ENCODE measurements at regions not wholly inside any gene's neighbourhood (a gene's known extent, or its start where the extent isn't known, plus 50 kb on each side); places are given as distances from the start of the nearest gene placed in this dataset.
A peak's percentile ranks its signal among the peaks of the same experiment; 100 is the strongest.

GRCh38 chr7:46705386-46706255 is 784.5 kb upstream of the IGFBP3 start:
- Histone ChIP-seq H4K20me1 (ENCODE audit: insufficient read depth) (no peaks in the 10 kb centered on the region), H3K27ac (ENCODE audit: low read depth, low read length) (no peak overlapping the region), H3K36me3 (ENCODE audit: control insufficient read depth in 1 of 2, insufficient read depth in 2 of 2, low read length in 2 of 2) (no peaks in the 10 kb centered on the region), H3K27me3 (ENCODE audit: insufficient read depth, low read length) (no peaks in the 10 kb centered on the region), H3K4me2 (ENCODE audit: low read length) (no peak overlapping the region), H3K9ac (ENCODE audit: low read length) (no peak overlapping the region), H3K9me2 (ENCODE audit: insufficient read depth) (no peaks in the 10 kb centered on the region), H3K79me2 (ENCODE audit: insufficient read depth, low read length) (no peaks in the 10 kb centered on the region), H2AFZ (ENCODE audit: low read depth, low read length, poor library complexity, severe bottlenecking) (no peak overlapping the region), H3K9me3 (ENCODE audit: control insufficient read depth in 1 of 2, insufficient read depth in 1 of 2, low read depth in 1 of 2, low read length in 2 of 2) (no peaks in the 10 kb centered on the region), H3K4me1 (ENCODE audit: control insufficient read depth in 1 of 2, insufficient read depth in 2 of 2, low read length in 2 of 2) (no peaks in the 10 kb centered on the region), H3K4me3 (replicated peaks in 1 of 2; ENCODE audit: low read depth in 1 of 2, low read length in 2 of 2) (no peak overlapping the region)
- intact Hi-C loops (cut with micrococcal nuclease) = no loop called here
- DNase-seq (ENCODE audit: low read depth, low spot score) = no peak
- CTCF ChIA-PET = no interaction called here
- RAD21 ChIA-PET (ENCODE audit: low non-redundant PET in 1 of 2, low total read pairs in 2 of 2, uncharacterized antibody in 2 of 2, unreplicated experiment in 2 of 2) = no interaction called here
- POLR2A ChIA-PET = no interaction called here
- TF ChIP-seq SIN3A (IDR thresholded peaks at IDR 0.05; ENCODE audit: low read depth) (no peak), JUND (IDR thresholded peaks at IDR 0.05) (no peak), ZNF274 (IDR thresholded peaks at IDR 0.05; ENCODE audit: low read depth, low read length) (no peak), SP1 (IDR thresholded peaks at IDR 0.05; ENCODE audit: low read depth) (no peak), FOSL1 (IDR thresholded peaks at IDR 0.05; ENCODE audit: low read depth) (no peak), EZH2 (IDR thresholded peaks at IDR 0.05) (no peak)
- TF ChIP-seq, protein P1, sequence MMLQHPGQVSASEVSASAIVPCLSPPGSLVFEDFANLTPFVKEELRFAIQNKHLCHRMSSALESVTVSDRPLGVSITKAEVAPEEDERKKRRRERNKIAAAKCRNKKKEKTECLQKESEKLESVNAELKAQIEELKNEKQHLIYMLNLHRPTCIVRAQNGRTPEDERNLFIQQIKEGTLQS (IDR thresholded peaks at IDR 0.05) = no peak
- BruUV-seq (replicated peaks) = no TSS peak
- ATAC-seq = no peak

DNA sequence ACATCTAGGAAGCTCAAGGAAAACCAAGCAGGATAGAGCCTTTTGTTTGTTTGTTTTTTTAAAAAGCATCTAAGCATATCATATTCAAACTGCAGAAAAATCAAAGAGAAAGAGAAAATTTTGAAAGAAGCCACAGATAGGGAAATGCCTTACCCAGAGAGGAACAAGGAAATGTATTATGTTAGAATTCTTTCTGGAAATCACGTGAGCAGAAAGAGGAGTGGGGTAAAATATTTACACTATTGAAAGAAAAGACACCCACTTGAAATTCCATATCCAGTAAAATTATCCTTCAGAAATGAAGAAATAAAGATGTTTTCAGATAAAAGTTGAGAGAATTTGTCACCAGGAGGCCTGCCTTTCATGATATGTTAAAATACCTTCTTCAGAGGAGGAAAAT is 775.7 kb upstream of the IGFBP3 start:
- H3K4me1 ChIP-seq (ENCODE audit: control insufficient read depth in 1 of 2, insufficient read depth in 2 of 2, low read length in 2 of 2) = peaks cover 5 to 9% of the 10 kb centered on the region in 2 experiments; a peak in 3 of 4 replicates
- H3K9me3 ChIP-seq (ENCODE audit: control insufficient read depth in 1 of 2, insufficient read depth in 1 of 2, low read depth in 1 of 2, low read length in 2 of 2) = no peaks in the 10 kb centered on the region
- DNase-seq (ENCODE audit: low read depth, low spot score) = no peak
- H2AFZ ChIP-seq (ENCODE audit: low read depth, low read length, poor library complexity, severe bottlenecking) = peak overlapping the region; percentile 77
- POLR2A ChIA-PET = no interaction called here
- no peak for ATAC-seq
- BruUV-seq (replicated peaks) = no TSS peak
- H3K36me3 ChIP-seq (ENCODE audit: control insufficient read depth in 1 of 2, insufficient read depth in 2 of 2, low read length in 2 of 2) = no peaks in the 10 kb centered on the region
- H3K4me2 ChIP-seq (ENCODE audit: low read length) = no peak overlapping the region
- no peaks in the 10 kb centered on the region for H3K9me2 ChIP-seq (ENCODE audit: insufficient read depth)
- CTCF ChIA-PET = interaction anchor here (1.2 to 1.4 kb wide), 2 partner anchors 13 to 15 kb away, joined by 3 to 5 read pairs; no protein-coding TSS in a partner anchor
- no peaks in the 10 kb centered on the region for H4K20me1 ChIP-seq (ENCODE audit: insufficient read depth)
- H3K27me3 ChIP-seq (ENCODE audit: insufficient read depth, low read length) = no peaks in the 10 kb centered on the region
- no peak overlapping the region for H3K27ac ChIP-seq (ENCODE audit: low read depth, low read length)
- intact Hi-C loops (cut with micrococcal nuclease) = no loop called here
- no peaks in the 10 kb centered on the region for H3K79me2 ChIP-seq (ENCODE audit: insufficient read depth, low read length)
- H3K9ac ChIP-seq (ENCODE audit: low read length) = no peak overlapping the region
- RAD21 ChIA-PET (ENCODE audit: low non-redundant PET in 1 of 2, low total read pairs in 2 of 2, uncharacterized antibody in 2 of 2, unreplicated experiment in 2 of 2) = no interaction called here
- H3K4me3 ChIP-seq (replicated peaks in 1 of 2; ENCODE audit: low read depth in 1 of 2, low read length in 2 of 2) = no peak overlapping the region
- no peak for TF ChIP-seq SRF (IDR thresholded peaks at IDR 0.05; ENCODE audit: low read depth)
- no peak for TF ChIP-seq TCF7L2 (IDR thresholded peaks at IDR 0.05; ENCODE audit: borderline replicate concordance, extremely low read depth, insufficient read depth, insufficient read length)
- no peak for TF ChIP-seq ZFX (IDR thresholded peaks at IDR 0.05)
- no peak for TF ChIP-seq CEBPB (IDR thresholded peaks at IDR 0.05; ENCODE audit: low read depth)
- no peak for TF ChIP-seq SP1 (IDR thresholded peaks at IDR 0.05; ENCODE audit: low read depth)
- no peak for TF ChIP-seq FOSL1 (IDR thresholded peaks at IDR 0.05; ENCODE audit: low read depth)
- TF ChIP-seq POLR2A (IDR thresholded peaks at IDR 0.05; ENCODE audit: borderline replicate concordance, extremely low read depth, insufficient read depth, insufficient read length) = no peak
- no peak for TF ChIP-seq YY1 (IDR thresholded peaks at IDR 0.05; ENCODE audit: extremely low read depth, insufficient replicate concordance, low read depth, low read length)
- TF ChIP-seq RAD21 (IDR thresholded peaks at IDR 0.05; ENCODE audit: low read depth) = no peak
- TF ChIP-seq ZBTB33 (IDR thresholded peaks at IDR 0.05; ENCODE audit: extremely low read depth, insufficient replicate concordance, low read length) = no peak
- no peak for TF ChIP-seq MAX (IDR thresholded peaks at IDR 0.05)
- no peak for TF ChIP-seq JUND (IDR thresholded peaks at IDR 0.05)
